GM23338 (cell line): ENCODE measurements at regions not wholly inside any gene's neighbourhood (a gene's known extent, or its start where the extent isn't known, plus 50 kb on each side); places are given as distances from the start of the nearest gene placed in this dataset.

Experiments used
- ATAC-seq: fragments of 200-7000 bp; cut with Tn5 transposase; 3 replicates; pipeline ENCODE4 v1.9.1; 2020
- DNase-seq: peaks from one replicate; pipeline ENCODE4 v3.0.0-alpha.2; 2015; ENCODE audit warnings: low spot score
- H2AFZ ChIP-seq: fragments of 200-600 bp; sonication (generic); 2 replicates; pipeline ENCODE4 v1.8.0; 2016; ENCODE audit warnings: antibody characterized with exemption, mild to moderate bottlenecking, moderate library complexity
- H3F3A ChIP-seq: fragments of 200-600 bp; sonication (generic); replicated peaks from 2 replicates; pipeline ENCODE4 v1.8.0; 2017; ENCODE audit warnings: antibody characterized with exemption, mixed run types, low read depth
- H3K27ac ChIP-seq: fragments of 200-600 bp; sonication (generic); 2 replicates; pipeline ENCODE4 v1.6.1; 2016; ENCODE audit warnings: low read depth
- H3K27me3 ChIP-seq: fragments of 200-600 bp; sonication (generic); 2 replicates; pipeline ENCODE4 v1.8.0; 2016; ENCODE audit warnings: mild to moderate bottlenecking, mixed run types, moderate library complexity; ENCODE audit not compliant: insufficient read depth
- H3K36me3 ChIP-seq: fragments of 200-600 bp; sonication (generic); 2 replicates; pipeline ENCODE4 v1.8.0; 2016; ENCODE audit warnings: mild to moderate bottlenecking; ENCODE audit not compliant: insufficient read depth
- H3K4me1 ChIP-seq: fragments of 200-600 bp; sonication (generic); 2 replicates; pipeline ENCODE4 v1.8.0; 2016; ENCODE audit warnings: mild to moderate bottlenecking, moderate library complexity; ENCODE audit not compliant: insufficient read depth
- H3K4me2 ChIP-seq: fragments of 200-600 bp; sonication (generic); 2 replicates; pipeline ENCODE4 v1.7.1; 2017; ENCODE audit warnings: mixed run types
- H3K4me3 ChIP-seq: fragments of 200-600 bp; sonication (generic); 2 replicates; pipeline ENCODE4 v1.6.1; 2016; ENCODE audit warnings: mixed run types
- H3K79me2 ChIP-seq: fragments of 200-600 bp; sonication (generic); replicated peaks from 2 replicates; pipeline ENCODE4 v1.8.0; 2017; ENCODE audit warnings: mild to moderate bottlenecking; ENCODE audit not compliant: insufficient read depth
- H3K9me2 ChIP-seq: fragments of 200-600 bp; sonication (generic); 2 replicates; pipeline ENCODE4 v1.8.0; 2017; ENCODE audit not compliant: insufficient read depth
- H4K20me1 ChIP-seq: fragments of 200-600 bp; sonication (generic); replicated peaks from 2 replicates; pipeline ENCODE4 v1.8.0; 2017; ENCODE audit warnings: mild to moderate bottlenecking; ENCODE audit not compliant: insufficient read depth
- H3K27ac Mint-ChIP-seq: 2 replicates; pipeline ENCODE4 v1.8.0; 2020; ENCODE audit warnings: inconsistent platforms, mild to moderate bottlenecking, moderate library complexity, mixed read lengths
- H3K27me3 Mint-ChIP-seq: 3 replicates; pipeline ENCODE4 v1.8.0; 2022; ENCODE audit warnings: low read depth, mild to moderate bottlenecking, moderate library complexity, mixed read lengths, inconsistent platforms; ENCODE audit not compliant: insufficient read depth, poor library complexity
- H3K36me3 Mint-ChIP-seq: 3 replicates; pipeline ENCODE4 v1.8.0; 2021; ENCODE audit warnings: low read depth, mild to moderate bottlenecking, inconsistent platforms, moderate library complexity, mixed read lengths
- H3K4me1 Mint-ChIP-seq: 3 replicates; pipeline ENCODE4 v1.8.0; 2020; ENCODE audit warnings: mild to moderate bottlenecking, inconsistent platforms, mixed read lengths
- H3K4me3 Mint-ChIP-seq: 3 replicates; pipeline ENCODE4 v1.8.0; 2021; ENCODE audit warnings: moderate library complexity, mild to moderate bottlenecking, inconsistent platforms, mixed read lengths
- H3K9me3 Mint-ChIP-seq: 3 replicates; pipeline ENCODE4 v1.8.0; 2020; ENCODE audit warnings: moderate library complexity, mild to moderate bottlenecking, inconsistent platforms, mixed read lengths
- CREB1 ChIP-seq: fragments of 250-450 bp; sonication (Bioruptor Pico); IDR thresholded peaks from 2 replicates; pipeline ENCODE4 v1.5.0; 2020; ENCODE audit warnings: low read depth, mild to moderate bottlenecking, moderate library complexity
- CTCF ChIP-seq, 2 experiments: fragments of 200-600 bp in 1 of 2; sonication (generic) in 1 of 2; conservative IDR thresholded peaks; 2 replicates each; pipeline versions ENCODE4 v1.5.1 to v1.6.1; 2016 to 2017; ENCODE audit warnings: antibody characterized with exemption in 2 of 2, low read depth in 2 of 2, mild to moderate bottlenecking in 2 of 2, moderate library complexity in 1 of 2
- ETS1 ChIP-seq: IDR thresholded peaks from 2 replicates; pipeline ENCODE4 v1.6.1; 2016; ENCODE audit warnings: antibody characterized with exemption
- EZH2 ChIP-seq: fragments of 200-600 bp; sonication (generic); IDR thresholded peaks from one replicate; pipeline ENCODE4 v1.8.0; 2017; ENCODE audit warnings: antibody characterized with exemption, mild to moderate bottlenecking, low read depth; ENCODE audit not compliant: unreplicated experiment
- EZH2phosphoT487 ChIP-seq: fragments of 200-600 bp; sonication (generic); IDR thresholded peaks from one replicate; pipeline ENCODE4 v1.8.1; 2018; ENCODE audit warnings: antibody characterized with exemption; ENCODE audit not compliant: unreplicated experiment
- JUNB ChIP-seq: IDR thresholded peaks from one replicate; pipeline ENCODE4 v1.6.1; 2016; ENCODE audit warnings: antibody characterized with exemption; ENCODE audit not compliant: unreplicated experiment
- NANOG ChIP-seq: IDR thresholded peaks from 2 replicates; pipeline ENCODE4 v1.6.1; 2016; ENCODE audit warnings: antibody characterized with exemption, borderline replicate concordance
- POLR2AphosphoS5 ChIP-seq: IDR thresholded peaks from 2 replicates; pipeline ENCODE4 v1.6.1; 2016; ENCODE audit warnings: antibody characterized with exemption, low read depth
- STAT1 ChIP-seq: IDR thresholded peaks from one replicate; pipeline ENCODE4 v1.6.1; 2016; ENCODE audit warnings: antibody characterized with exemption; ENCODE audit not compliant: unreplicated experiment
- ZNF331 ChIP-seq: fragments of 250-450 bp; sonication (Bioruptor Pico); IDR thresholded peaks from 2 replicates; pipeline ENCODE4 v1.5.0; 2020; ENCODE audit warnings: low read depth, mild to moderate bottlenecking, moderate library complexity
- ZNF462 ChIP-seq: fragments of 250-450 bp; sonication (Bioruptor Pico); IDR thresholded peaks from 2 replicates; pipeline ENCODE4 v1.5.0; 2020; ENCODE audit warnings: mild to moderate bottlenecking, moderate library complexity

- TF ChIP-seq ZNF462 (CRISPR knock-in tag) (no peak), ZNF331 (CRISPR knock-in tag) (no peak), EZH2phosphoT487 (no peak)
These were observed 1044.3 kb downstream of the BCL11B start (continued) for GRCh38 chr14:98227727-98228111.

- Histone ChIP-seq H3K4me2 (no peak overlapping the region), H2AFZ (no peak overlapping the region), H4K20me1 (no peaks in the 10 kb centered on the region), H3K9me2 (no peaks in the 10 kb centered on the region), H3F3A (no peaks in the 10 kb centered on the region), H3K27ac (no peak overlapping the region), H3K79me2 (no peaks in the 10 kb centered on the region), H3K4me1 (no peaks in the 10 kb centered on the region), H3K4me3 (no peak overlapping the region), H3K36me3 (no peaks in the 10 kb centered on the region), H3K27me3 (no peaks in the 10 kb centered on the region)
- no peaks in the 10 kb centered on the region for H3K27me3 Mint-ChIP-seq
- ATAC-seq, result no peak
- no peak overlapping the region for H3K27ac Mint-ChIP-seq
- H3K4me3 Mint-ChIP-seq, result no peak overlapping the region
- TF ChIP-seq POLR2AphosphoS5 (no peak), EZH2 (no peak), ETS1 (no peak), STAT1 (no peak), CTCF (conservative IDR thresholded peaks at IDR 0.05; ENCODE audit: low read depth in 2 of 2) (no peak), NANOG (no peak), EZH2phosphoT487 (no peak), JUNB (no peak), CREB1 (no peak)
- peaks cover 6% of the 10 kb centered on the region; the same call in 2 of the 3 replicates for H3K4me1 Mint-ChIP-seq
- no peak for DNase-seq
- no peaks in the 10 kb centered on the region; the same call in 2 of the 3 replicates for H3K9me3 Mint-ChIP-seq
- H3K36me3 Mint-ChIP-seq, result no peaks in the 10 kb centered on the region; the same call in 2 of the 3 replicates
These were observed 1042.2 kb downstream of the BCL11B start for GRCh38 chr14:98229656-98230366.
